ENCODE measurements at regions not wholly inside any gene's neighbourhood (a gene's known extent, or its start where the extent isn't known, plus 50 kb on each side); places are given as distances from the start of the nearest gene placed in this dataset.
"Not testable (repeated sequence)": the region's sequence is repeated elsewhere in the genome, so short reads cannot be mapped to it uniquely, and the experiment has no call there.

DNA sequence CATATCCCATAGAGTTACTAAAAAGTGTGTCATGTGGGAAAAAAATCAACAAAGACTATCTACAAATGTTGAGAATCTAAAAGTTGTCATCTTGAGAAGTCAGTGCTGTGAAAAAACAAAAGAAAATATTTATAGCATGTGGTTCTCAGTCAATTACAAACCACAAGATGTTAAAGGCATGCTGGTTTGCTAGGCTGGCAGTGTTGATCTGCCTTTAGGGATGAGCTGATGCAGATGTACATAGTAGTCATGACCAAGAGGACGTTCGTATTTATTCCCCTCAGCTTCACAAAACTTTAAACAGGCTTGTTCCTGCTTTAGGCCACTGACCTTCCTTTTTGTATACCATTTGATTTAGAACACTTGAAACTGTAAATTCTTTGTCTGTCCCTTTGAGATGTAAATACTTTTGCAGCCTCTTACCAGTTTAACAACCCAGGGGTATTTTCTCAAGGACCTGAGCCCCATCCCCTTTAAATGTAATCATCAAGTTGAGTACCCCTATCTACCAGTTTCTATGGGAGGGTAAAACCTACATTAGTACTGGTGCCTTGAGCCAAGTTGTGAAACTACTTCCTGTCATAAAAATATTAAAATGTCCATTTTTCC, 446.6 kb downstream of the KCNJ18 start:
- no peak for DNase-seq

DNA sequence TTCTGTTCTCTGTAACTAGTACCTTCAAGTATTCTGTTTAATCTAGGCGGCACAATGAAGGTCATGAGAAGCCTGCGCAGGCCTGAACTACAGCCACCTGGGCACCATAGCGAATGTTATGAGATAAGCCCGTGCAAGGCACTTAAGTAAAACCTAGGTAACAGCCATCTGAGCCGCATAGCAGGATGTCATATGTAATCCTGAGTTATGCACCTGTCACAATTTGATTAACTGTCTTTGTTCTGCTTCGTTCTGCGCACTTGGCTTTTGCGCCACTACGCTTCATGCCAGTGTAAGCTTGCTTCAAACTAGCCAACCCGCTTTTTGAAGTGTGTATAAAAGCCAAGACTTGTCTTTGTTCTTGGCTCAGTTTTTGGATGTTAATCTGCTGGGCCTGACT, 449.8 kb downstream of the KCNJ18 start:
- DNase-seq, result peak; percentile 42

DNA sequence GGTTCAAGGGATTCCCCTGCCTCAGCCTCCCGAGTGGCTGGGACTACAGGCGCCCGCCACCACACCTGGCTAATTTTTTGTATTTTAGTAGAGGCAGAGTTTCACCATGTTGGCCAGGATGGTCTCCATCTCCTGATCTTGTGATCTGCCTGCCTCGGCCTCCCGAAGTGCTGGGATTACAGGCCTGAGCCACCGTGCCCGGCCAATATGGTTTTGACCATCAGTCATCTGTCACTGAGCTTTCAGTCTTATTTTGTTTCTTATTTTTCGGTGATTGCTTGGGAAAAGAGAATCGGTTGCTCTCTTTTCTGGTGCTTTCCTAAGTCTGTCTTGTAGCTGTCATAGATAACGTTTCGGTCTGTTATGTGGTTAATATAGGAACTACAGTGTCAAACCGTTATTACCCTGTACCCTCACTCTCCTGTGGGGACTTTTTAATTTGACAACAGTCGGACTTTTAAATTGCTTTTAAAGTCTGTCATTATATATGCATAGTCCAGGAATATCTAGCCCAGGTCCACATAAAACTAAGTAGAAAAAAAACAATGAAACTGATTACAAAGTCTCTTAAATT, 453.4 kb downstream of the KCNJ18 start:
- DNase-seq, result no peak

DNA sequence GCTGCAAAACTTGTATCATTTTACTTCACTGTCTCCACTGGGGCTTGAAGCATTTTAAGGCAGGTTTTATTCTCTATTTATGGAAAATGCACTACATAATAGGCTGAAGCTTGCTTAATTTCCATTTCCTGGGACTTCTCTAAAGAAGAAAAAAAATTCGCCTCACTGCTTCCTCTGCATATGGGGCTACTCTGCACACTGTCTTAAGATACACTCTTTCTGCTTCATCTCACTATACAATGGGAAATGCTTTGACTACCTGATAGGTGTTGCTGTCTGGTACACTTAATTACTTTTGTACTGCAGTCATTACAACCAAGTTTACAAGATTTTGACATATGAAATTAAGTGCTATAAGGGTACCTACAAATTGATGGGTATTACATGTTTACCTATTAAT, 466.0 kb downstream of the KCNJ18 start:
- no peak for DNase-seq

DNA sequence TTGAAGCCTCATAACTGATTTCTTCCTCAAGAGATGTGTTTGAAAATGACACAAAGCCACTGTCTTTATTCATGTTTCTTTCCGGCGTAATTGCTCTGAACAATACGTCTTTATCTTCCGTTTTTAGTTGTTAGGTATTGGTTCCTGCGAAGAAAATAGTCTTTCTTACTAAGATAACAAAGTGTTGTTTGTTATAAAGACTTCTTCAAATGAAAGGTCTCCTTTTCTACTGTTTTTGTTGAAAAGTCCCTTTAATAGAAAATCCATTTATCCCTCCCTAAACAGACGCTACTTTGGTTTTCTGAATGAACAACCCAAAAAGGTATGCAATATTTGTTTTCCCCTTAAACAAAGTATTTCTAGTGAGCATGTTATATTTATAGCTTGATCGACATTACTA, 469.1 kb downstream of the KCNJ18 start:
- DNase-seq, result no peak

DNA sequence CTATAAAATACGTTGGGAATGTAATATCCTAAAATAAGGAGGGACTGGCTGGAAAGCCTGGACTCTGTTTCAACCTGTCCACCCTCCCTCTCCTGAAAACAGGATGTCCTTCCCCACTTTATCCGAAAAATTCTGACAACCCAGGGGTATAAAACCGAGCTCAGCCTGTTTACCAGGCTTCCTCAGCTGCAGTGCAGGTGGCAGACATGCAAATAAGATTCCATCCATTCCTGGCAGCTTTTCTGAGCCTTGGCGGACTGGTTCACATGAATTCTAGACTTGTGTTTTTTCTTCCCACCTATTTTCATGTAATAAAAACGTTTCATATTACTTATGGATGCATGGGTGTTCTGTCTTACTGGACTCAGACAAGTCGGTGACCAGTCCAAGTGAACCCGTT, 479.3 kb downstream of the KCNJ18 start:
- DNase-seq, result no peak

DNA sequence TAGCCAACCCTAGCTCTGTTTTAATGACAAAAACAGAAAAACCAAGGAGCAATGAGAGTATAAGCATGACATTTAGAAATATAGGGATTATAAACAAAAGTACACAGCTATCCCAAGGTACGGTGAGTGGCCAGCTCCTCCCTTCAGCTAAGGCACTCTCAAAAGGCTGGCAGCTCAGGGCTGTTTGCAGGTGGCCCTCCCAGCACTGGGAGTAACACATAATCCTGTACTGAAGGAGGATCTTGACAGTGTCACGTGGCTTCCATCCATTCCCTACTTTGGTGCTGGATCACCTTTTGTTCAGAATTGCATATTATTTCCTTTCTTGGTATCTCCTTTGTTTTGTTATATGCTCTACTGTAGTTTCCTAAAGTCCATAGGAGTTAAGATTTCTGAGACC, 500.8 kb downstream of the KCNJ18 start:
- DNase-seq, result peak; percentile 1

DNA sequence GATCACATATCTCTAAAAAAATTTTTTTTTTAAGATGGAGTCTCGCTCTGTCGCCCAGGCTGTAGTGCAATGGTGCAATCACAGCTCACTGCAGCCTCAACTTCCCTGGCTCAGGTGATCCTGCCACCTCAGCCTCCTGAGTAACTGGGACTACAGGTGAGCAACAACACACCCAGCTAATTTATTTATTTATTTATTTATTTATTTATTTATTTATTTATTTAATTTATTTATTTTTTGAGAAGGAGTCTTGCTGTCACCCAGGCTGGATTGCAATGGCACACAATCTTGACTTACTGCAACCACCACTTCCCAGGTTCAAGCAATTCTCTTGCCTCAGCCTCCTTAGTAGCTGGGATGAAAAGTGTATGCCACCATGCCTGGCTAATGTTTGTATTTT, 507.9 kb downstream of the KCNJ18 start:
- DNase-seq, result not testable (repeated sequence)

DNA sequence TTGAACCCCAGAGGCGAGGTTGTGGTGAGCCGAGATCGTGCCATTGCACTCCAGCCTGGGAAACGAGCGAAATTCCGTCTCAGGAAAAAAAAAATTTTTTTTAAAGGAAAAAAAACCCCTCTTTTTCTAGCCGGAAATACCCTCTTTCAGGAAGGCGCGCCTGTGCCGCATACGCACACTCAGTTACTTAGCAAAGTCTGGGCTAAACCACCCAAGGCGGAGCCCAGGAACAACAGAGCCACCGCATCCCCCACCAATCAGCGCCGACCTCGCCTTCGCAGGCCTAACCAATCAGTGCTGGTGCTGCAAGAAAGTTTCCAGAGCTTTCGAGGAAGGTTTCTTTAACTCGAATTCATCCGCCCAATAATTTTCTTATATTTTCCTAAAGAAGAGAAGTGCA, 510.4 kb downstream of the KCNJ18 start:
- no peak for DNase-seq

DNA sequence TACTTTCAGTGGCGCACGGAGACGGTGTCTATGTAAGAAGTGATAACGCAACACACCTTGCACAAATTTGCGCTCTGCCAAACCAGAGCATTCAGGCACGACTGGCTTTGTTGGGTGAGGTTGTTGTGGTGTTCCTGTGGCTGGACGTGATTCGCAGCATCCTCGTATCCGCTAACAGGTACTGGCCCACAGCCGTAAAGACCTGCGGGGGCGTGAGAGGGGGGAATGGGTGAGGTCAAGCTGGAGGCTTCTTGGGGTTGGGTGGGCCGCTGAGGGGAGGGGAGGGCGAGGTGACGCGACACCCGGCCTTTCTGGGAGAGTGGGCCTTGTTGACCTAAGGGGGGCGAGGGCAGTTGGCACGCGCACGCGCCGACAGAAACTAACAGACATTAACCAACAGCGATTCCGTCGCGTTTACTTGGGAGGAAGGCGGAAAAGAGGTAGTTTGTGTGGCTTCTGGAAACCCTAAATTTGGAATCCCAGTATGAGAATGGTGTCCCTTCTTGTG, 510.9 kb downstream of the KCNJ18 start:
- DNase-seq, result no peak

DNA sequence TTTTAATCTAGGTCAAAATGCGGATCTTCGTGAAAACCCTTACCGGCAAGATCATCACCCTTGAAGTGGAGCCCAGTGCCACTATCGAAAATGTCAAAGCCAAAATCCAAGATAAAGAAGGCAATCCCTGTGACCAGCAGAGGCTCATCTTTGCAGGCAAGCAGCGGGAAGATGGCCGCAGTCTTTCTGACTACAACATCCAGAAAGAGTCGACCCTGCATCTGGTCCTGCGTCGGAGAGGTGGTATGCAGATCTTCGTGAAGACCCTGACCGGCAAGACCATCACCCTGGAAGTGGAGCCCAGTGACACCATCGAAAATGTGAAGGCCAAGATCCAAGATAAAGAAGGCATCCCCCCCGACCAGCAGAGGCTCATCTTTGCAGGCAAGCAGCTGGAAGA, 511.8 kb downstream of the KCNJ18 start:
- DNase-seq, result not testable (repeated sequence)

DNA sequence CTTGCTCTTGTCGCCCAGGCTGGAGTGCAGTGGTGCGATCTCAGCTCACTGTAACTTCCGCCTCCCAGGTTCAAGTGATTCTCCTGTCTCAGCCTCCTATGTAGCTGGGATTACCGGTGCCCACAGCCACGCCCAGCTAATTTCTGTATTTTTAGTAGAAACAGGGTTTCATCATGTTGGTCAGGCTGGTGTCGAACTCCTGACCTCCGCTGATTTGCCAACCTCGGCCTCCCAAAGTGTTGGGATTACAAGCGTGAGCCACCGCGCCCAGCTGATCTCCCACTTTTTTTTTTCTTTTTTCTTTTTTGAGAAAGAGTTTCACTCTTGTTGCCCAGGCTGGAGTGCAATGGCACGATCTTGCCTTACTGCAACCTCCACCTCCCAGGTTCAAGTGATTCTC, 517.9 kb downstream of the KCNJ18 start:
- not testable (repeated sequence) for DNase-seq

DNA sequence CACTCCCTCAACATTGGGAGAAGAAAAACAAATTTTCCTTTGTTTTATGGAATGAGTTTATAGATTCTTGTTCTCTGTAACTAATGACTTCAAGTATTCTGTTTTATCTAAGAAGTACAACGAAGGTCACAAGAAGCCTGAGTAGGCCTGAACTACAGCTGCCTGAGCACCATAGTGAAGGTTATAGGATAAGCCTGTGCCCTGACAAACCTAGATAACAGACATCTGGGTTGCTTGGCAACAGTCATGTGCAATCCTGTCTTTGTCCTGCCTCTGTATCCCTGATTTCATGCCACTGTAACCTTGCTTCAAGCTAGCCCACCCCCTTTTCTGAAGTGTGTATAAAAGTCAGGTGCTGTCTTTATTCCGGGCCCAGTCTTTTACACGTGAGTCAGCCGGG, 520.8 kb downstream of the KCNJ18 start:
- DNase-seq, result not testable (repeated sequence)

DNA sequence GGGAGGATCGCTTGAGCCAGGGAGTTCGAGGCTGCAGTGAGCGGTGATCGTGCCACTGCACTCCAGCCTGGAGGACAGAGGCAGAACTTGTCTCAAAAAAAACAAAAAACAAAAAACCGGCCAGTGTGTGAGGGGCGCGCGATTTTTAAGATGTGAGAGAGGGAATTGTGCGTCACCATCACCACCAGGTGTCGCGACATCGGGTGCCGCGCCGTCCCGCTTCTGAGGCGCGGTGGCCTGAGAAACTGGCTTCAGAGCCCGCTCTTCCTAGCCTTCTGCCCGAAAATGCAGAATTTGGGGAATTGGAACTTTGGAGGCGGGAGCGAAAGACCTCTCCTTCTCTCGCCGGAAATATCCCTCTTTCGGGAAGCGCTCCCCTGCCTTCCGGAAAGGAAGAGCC, 524.8 kb downstream of the KCNJ18 start:
- no peak for DNase-seq

DNA sequence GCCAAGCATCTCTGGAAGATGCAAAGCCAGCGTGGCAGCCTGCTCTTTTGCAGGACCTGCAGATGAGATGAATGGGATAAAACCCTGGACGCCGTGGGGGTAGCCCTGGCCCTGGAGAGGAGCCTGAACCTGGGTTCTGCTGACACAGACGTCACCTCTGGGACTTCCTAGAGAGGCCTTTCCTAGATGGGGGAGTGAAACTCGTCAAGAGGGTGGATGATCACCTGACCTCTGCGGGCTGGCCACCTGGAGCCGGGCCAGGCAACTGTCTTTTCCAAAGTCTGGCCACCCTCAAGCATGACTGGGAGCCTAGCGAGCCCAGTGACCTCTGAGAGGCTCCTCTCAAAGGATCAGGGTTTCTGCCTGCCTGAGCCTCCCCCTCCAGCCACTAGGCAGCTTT, 529.0 kb downstream of the KCNJ18 start:
- no peak for DNase-seq

DNA sequence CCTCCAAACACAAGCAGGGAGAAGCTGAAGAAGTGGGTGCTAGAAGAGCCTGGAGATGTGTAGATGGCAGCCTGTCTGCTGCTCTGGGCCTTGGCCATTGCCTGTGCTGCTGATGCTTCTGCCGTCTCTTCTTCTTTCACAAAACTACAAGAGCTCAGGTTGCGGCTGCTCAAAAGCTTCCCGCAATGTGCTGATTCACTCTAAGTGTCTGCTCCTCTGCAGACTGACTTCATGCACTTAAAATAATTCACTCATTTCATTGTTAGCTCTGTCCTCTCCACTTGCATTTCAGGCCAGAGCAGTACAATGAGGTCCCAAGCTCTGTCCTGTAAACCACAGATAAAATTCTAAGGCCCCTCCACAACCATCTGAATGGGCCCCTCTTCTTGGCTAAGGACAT, 534.2 kb downstream of the KCNJ18 start:
- not testable (repeated sequence) for DNase-seq

DNA sequence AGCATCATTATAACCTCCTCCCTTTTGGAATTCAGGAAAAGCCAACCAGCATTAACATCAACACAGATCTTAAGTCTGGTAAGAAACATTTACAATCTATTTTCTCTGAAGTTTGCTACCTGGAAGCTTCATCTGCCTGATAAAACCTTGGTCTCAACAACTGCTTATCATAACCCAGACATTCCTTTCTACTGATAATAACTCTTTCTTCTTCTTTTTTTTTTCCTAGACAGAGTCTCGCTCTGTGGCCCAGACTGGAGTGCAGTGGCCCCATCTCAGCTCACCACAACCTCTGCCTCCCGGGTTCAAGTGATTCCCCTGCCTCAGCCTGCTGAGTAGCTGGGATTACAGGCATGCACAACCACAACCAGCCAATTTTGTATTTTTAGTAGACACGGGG, 534.6 kb downstream of the KCNJ18 start:
- DNase-seq, result not testable (repeated sequence)

DNA sequence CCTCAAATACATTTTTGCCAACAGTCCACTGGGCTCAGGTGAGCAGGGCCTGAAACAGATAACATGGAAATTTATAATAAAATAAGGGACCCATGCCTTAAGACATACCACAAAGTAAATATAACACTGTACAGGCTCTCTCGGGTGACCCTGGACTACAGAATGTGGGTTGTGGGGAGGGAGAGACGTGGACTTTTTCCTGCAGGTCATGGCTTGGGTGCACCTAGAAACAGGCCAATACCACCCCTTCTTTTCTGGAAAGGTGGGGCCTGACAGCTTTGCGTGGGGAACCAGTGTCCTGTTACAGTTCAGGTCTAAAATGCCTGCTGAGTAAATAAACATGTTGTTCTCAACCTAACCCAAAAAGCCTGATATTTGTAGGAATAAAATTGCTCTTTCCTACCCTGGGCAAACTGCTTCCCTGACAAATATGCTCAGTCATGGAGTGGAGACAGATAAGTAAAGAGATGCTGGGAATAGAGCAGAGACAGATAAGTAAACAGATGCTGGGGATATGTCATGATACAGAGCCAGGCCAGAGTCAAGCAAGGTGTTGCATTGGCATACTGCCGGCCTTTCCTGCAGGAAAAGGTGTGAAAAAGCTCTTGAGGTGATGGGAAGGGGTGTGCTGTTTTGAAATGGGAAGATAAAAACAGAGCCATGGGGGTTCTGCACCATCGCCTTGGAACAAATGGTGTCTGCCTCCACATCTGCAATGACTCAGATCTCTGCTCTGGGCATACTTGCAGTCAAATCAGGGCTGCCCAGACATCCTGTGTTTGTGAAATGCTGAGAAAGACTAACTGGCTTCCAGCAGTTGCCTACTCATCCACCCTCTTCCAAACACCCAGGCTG, 535.6 kb downstream of the KCNJ18 start:
- not testable (repeated sequence) for DNase-seq

DNA sequence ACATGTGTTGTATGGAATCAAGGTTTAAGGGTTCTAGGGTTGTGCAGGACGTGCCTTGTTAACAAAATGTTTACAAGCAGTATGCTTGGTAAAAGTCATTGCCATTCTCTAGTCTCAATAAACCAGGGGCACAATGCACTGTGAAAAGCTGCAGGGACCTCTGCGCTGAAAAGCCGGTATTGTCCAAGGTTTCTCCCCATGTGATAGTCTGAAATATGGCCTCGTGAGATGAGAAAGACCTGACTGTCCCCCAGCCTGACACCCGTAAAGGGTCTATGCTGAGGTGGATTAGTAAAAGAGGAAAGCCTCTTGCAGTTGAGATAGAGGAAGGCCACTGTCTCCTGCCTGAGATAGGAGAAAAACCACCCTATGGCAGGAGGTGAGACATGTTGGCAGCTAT, 537.5 kb downstream of the KCNJ18 start:
- not testable (repeated sequence) for DNase-seq

DNA sequence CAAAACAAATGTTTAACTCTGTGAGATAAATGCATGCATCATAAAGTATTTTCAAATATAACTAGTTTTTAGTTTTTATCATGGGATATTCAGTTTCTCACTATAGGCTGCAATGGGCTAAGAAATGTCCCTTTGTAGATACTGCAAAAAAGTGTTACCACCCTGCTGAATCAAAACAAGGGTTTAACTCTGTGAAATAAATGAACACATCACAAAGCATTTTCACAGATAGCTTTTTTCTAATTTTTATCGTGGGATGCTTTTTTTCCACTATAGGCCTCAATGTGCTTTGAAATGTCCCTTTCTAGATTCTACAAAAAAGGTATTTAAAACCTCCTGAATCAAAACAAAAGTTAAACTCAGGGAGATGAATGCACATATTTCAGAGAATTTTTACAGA, 541.1 kb downstream of the KCNJ18 start:
- no peak for DNase-seq

DNA sequence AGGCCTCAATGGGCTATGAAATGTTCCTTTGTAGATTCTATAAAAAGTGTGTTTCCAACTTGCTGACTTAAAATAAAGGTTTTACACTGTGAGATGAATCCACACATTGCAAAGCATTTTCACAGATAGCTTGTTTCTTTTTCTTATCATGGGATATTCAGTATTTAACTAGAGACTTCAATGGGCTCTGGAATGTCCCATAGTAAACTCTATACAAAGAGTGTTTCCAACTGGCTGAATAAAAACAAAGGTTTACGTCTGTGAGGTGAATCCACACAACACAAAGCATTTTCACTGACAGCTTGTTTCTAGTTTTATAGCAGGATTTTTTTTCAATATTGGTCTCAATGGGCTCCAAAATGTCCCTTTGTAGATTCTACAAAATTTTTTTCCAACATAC, 550.1 kb downstream of the KCNJ18 start:
- no peak for DNase-seq

DNA sequence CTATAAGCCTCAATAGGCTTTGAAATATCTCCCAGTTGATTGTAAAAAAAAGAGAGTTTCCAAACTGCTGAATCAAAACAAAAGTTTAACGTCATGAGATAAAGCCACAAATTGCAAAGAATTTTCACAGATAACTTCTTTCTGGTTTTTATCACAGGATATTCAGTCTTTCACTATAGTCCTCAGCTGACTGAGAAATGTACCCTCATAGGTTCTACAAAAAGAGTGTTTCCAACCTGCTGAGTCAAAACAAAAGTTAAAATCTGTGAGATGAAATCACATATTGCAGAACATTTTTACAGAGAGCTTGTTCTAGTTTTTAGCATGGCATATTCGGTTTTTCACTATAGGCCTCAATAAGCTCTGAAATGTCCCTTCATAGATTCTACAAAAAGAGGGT, 559.2 kb downstream of the KCNJ18 start:
- no peak for DNase-seq

DNA sequence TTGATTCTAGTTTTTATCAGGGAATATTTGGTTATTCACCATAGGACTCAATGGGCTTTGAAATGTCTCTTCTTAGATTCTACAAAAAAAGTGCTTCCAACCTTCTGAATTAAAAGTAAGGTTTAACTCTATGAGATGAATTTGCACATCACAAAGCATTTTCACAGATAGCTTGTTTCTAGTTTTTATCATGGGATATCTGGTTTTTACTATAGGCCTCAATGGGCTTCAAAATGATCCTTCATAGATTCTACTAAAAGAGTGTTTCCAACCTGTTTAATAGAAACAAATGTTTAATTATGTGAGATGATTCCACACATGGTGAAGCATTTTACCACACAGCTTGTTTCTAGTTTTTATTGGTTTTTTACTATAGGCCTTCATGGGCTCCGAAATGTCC, 560.7 kb downstream of the KCNJ18 start:
- DNase-seq, result no peak

DNA sequence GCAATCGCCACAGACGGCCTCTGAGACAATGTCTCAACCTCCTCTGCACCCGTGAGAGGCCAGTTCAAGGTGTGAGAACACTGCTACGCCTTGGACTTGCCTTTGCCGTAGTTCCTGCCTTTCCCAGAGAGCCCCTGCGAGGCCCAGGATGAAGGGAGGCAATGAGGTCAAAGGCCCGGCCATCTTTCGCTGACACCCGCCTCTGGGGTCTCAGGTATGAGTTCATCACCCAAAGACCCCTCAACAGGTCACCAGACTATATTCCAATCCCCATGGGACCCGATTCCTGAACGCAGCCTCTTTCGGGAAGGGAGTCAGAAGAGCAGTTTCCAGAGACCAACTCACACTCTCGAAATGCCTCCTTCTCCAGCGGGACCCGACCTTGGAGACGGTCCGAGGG, 573.5 kb downstream of the KCNJ18 start:
- no peak for DNase-seq

All from NCI-H82 (cell line).